Globus pallidus (tissue), 1 donor: ENCODE measurements at regions not wholly inside any gene's neighbourhood (a gene's known extent, or its start where the extent isn't known, plus 50 kb on each side); places are given as distances from the start of the nearest gene placed in this dataset.
"Not testable (repeated sequence)": the region's sequence is repeated elsewhere in the genome, so short reads cannot be mapped to it uniquely, and the experiment has no call there.

ENCODE experiments used
- DNase-seq: peaks from one replicate; pipeline ENCODE4 v3.0.0-alpha.2; 2015; ENCODE audit warnings: low spot score

GRCh38 chr9:126056312-126057021, 270.2 kb upstream of the MVB12B start:
- no peak for DNase-seq

GRCh38 chr9:126057121-126057825, 269.4 kb upstream of the MVB12B start:
- DNase-seq, result no peak

GRCh38 chr9:126058011-126058531, 268.6 kb upstream of the MVB12B start:
- no peak for DNase-seq

GRCh38 chr9:126058591-126058990, 268.0 kb upstream of the MVB12B start:
- no peak for DNase-seq

GRCh38 chr9:126061575-126061974, 265.1 kb upstream of the MVB12B start:
- DNase-seq, result no peak

GRCh38 chr9:126062158-126062886, 264.3 kb upstream of the MVB12B start:
- no peak for DNase-seq

GRCh38 chr9:126063326-126063725, 263.3 kb upstream of the MVB12B start:
- no peak for DNase-seq

GRCh38 chr9:126066131-126066530, 260.5 kb upstream of the MVB12B start:
- DNase-seq, result no peak

GRCh38 chr9:126067031-126067734, 259.4 kb upstream of the MVB12B start:
- no peak for DNase-seq

- DNase-seq, result no peak
Observed at GRCh38 chr9:126068534-126069230, 257.9 kb upstream of the MVB12B start.

- no peak for DNase-seq
Observed at GRCh38 chr9:126069400-126069955, 257.2 kb upstream of the MVB12B start.

GRCh38 chr9:126070058-126070655, 256.5 kb upstream of the MVB12B start:
- DNase-seq, result no peak

- no peak for DNase-seq
Observed at GRCh38 chr9:126071076-126071750, 255.4 kb upstream of the MVB12B start.

- DNase-seq, result not testable (repeated sequence)
Observed at GRCh38 chr9:126077656-126078055, 249.0 kb upstream of the MVB12B start.

GRCh38 chr9:126080641-126081040, 246.0 kb upstream of the MVB12B start:
- no peak for DNase-seq

- no peak for DNase-seq
Observed at GRCh38 chr9:126081746-126082145, 244.9 kb upstream of the MVB12B start.

GRCh38 chr9:126084008-126084407, 242.6 kb upstream of the MVB12B start:
- no peak for DNase-seq

- no peak for DNase-seq
Observed at GRCh38 chr9:126084696-126085095, 241.9 kb upstream of the MVB12B start.

GRCh38 chr9:126085170-126085569, 241.5 kb upstream of the MVB12B start:
- DNase-seq, result no peak

GRCh38 chr9:126088336-126088735, 238.3 kb upstream of the MVB12B start:
- no peak for DNase-seq
